Stimulated activated CD4-positive, alpha-beta T cell treated with anti-CD3 and anti-CD28 coated beads, Interleukin-12 subunit alpha, Interleukin-12 subunit beta, amount 100 ng/mL, for 24 hours (primary cell): ENCODE measurements at regions not wholly inside any gene's neighbourhood (a gene's known extent, or its start where the extent isn't known, plus 50 kb on each side); places are given as distances from the start of the nearest gene placed in this dataset.

ENCODE experiments used
- DNase-seq, 2 experiments: peaks; one replicate each; pipeline ENCODE4 v3.0.0-alpha.2; 2020; ENCODE audit warnings: low read depth in 2 of 2

DNA sequence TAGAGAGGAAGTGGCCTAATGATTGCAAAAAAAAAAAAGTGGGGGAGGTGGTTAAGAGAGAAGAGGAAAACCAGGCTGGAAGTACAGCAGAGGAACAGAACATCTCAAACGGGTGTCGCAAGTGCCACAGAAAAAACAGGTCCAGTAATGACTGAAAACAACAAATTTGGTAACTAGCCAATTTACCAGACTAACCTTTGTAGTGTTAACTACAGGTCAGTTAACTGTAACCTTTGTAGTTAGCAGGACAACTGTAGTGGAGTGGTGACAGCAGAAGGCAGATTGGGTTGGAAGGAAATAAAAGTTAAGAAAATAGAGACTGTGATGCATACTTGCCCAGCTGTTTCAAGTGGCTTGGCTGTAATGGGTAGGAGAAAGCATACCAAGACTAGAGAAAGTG lies 91.4 kb upstream of the CHST9 start:
- no peak for DNase-seq

DNA sequence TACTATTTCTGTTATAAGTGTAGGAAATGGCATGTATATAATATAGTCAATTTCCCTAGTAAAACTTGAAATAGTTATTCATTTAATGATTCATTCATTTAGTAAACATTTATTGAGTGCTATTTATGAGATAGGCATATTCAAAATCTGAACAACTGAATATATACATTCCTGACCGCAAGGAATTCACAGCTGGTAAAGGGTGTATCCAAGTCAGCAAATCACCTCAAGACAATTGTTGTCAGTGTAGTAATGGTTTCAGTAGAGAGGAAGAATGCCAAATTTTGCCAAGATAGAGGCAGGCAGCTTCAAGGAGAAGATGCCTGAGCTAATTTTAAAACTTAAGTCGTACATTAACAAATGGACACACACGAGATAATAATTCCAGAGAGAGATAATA lies 89.8 kb upstream of the CHST9 start:
- no peak for DNase-seq

DNA sequence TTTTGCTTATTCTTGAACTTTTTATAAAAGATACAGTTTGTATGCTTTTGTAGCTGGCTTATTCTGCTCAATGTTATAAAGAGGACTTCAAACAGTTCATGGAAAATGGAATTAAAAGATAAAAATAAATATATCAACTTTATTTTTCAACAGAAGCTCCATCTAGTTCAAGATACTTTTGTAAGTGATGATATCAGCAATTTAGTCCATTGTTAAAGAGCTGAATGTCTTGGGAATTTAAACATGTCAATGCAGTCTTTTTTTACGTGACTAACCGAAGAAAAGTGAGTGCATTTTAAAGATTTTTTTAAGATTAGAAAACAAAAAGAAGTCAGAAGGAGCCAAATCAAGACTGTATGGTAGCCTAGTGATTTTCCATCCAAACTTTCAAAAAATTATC lies 85.4 kb upstream of the CHST9 start:
- DNase-seq = no peak

- DNase-seq = no peak
Measured at GRCh38 chr18:27263369-27263768, 78.3 kb upstream of the CHST9 start.

DNA sequence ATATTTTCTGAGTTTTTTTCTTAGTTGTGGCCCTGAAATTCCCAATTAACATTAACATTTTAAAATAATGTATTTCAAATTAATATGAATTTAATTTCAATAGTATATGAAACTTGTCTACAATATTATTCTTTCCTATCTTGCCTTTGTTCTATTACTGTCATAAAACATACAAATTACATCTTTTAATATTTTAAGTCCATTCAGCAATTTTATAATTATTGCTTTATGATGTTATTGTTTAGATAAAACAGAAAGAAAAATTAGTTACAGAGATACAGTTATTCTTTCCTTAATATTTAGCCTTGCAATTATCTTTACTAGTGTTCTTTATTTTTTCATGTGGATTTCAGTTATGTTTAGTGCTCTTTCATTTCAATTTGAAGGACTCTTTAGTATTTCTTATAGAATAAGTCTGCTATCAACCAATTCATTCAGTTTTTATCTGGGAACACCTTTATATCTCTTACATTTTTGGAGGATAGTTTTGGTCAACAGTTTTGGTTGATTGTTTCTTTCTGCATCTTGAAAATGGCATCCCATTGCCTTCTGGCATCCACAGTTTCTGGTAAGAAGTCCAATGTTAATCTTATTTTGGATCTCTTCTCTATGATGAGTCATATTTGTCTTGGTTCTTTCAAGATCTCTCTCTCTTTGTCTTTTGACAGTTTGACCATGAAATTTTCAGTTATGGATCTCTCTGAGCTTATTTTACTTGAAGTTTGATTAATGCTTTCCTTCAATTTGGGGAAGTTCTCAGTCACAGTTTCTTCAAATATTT lies 76.9 kb upstream of the CHST9 start:
- no peak for DNase-seq

- DNase-seq = no peak
Measured at GRCh38 chr18:27253571-27253970, 68.5 kb upstream of the CHST9 start.

DNA sequence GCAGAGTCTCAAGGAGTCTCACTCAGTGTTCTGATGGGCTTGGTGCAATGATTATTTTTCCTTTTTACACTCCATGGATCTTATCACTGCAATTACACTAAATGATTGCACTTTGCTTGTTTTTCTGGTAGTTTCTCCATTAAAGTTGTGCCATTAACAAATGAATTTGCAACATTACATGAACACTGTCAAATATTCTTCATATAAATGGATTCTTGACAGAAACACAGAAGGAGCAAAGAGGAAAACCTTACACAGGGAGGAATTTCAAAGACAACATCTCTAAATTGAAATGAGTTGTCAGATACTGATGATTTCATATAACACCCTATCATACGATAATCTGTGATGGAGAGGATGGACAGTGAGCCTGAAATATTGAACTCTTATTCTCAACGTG lies 65.4 kb upstream of the CHST9 start:
- no peak for DNase-seq

GRCh38 chr18:27249933-27250332 lies 64.8 kb upstream of the CHST9 start:
- DNase-seq = no peak

- no peak for DNase-seq
Measured at GRCh38 chr18:27244259-27244658, 59.2 kb upstream of the CHST9 start.

DNA sequence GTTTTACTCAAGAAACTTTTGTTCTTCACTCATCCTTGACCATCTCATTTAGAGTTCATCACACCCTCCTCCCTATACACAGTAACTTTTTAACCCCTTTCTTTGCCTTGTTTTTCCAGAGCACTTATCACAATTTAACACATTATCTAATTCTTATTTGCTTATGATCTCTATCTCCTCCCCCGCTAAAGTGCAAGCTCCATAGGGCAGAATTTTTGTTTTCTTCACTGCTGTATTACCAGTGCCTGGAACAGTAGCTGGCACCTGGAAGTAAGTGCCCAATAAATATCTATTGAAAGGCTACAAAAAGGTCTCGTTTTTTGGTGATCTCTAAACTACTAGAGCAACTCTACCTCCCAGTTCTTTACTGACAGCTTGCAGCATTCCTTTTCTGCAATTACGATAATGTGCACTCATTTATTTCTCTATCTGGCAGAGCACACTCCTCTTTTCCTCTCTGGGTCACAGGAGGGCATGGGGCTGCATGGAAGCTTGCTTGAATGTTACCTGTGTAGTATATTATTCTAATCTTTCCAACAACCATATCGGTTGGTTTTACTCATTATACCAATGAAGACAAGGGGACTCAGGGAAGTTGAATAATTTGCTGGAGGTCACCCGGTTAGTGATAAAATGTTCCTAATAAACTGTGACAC lies 57.4 kb upstream of the CHST9 start:
- no peak for DNase-seq

DNA sequence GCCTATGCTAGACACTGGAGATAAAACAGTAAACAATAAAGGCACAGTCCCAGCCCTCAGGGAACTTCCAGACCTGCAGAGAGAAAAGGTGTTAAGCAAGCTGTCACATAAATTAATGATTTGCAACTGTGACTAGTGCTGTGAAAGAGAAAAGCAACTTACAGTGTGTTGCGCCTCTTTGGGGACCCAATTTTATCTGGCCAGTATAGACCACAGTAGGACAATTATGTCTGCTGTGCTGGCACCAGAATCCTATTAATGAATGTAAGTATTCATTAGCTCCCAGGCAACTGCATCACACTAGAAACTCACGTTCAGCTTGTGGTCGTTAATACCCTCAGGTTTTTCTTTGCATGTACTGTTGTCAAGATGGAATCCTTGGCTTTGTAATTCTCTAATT lies 55.3 kb upstream of the CHST9 start:
- no peak for DNase-seq

- DNase-seq = no peak
Measured at GRCh38 chr18:27239669-27240068, 54.6 kb upstream of the CHST9 start.

DNA sequence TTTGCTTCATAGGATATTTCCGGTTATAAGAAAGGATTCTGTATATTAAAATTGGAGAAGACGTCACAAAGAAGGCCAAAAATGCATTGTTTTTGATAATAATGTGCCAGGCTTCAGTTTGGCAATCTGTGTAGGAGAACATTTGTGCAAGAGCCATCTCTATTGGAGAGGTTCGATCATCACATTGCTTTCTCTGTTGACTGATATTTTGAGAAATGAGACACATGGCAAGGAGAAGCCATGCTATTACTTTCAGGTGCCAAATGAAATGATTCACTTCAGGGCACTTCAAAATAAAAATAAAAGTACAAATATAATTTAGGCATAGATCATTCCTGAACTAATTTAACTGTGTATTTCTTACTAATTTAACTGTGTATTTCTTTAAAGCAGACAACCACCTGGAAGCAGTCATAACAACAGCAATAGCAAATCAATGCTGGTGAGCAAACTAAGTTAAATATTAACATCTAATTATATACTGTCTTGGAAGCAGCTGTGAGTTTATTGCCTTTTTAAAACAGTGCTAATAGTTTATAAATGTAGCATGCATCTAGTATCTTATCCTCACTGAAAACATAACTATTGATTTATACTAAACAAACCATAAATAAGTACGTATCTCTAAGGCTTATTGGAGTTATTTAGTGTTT lies 50.2 kb upstream of the CHST9 start:
- DNase-seq = no peak
